Gastroesophageal sphincter (tissue), 3 donors: ENCODE measurements at regions not wholly inside any gene's neighbourhood (a gene's known extent, or its start where the extent isn't known, plus 50 kb on each side); places are given as distances from the start of the nearest gene placed in this dataset.

Experiments
- CTCF ChIP-seq, 4 experiments: fragments of 200-600 bp in 2 of 4; fragments of 450-650 bp in 2 of 4; sonication (generic) in 1 of 4; IDR thresholded peaks; one replicate each; pipeline ENCODE4 v1.5.1; 2017 to 2019; ENCODE audit warnings: antibody characterized with exemption in 4 of 4, mild to moderate bottlenecking in 2 of 4, moderate library complexity in 2 of 4
- POLR2A ChIP-seq, 2 donors: fragments of 450-650 bp; IDR thresholded peaks; one replicate each; pipeline ENCODE4 v1.6.1; 2017; ENCODE audit warnings: antibody characterized with exemption in 2 of 2, mild to moderate bottlenecking in 2 of 2, moderate library complexity in 1 of 2
- POLR2AphosphoS5 ChIP-seq: sonication (generic); formaldehyde crosslinking; IDR thresholded peaks from one replicate; pipeline ENCODE4 v1.6.1; 2017; ENCODE audit warnings: antibody characterized with exemption

- TF ChIP-seq CTCF (IDR thresholded peaks at IDR 0.05) = no peak
- TF ChIP-seq POLR2AphosphoS5 = no peak
- TF ChIP-seq POLR2A (IDR thresholded peaks at IDR 0.05) = no peak
Measured at GRCh38 chr5:175012267-175012666, 287.9 kb downstream of the MSX2 start.
